Smooth muscle cell (in vitro differentiated cells): ENCODE measurements at regions not wholly inside any gene's neighbourhood (a gene's known extent, or its start where the extent isn't known, plus 50 kb on each side); places are given as distances from the start of the nearest gene placed in this dataset.
"Not testable (repeated sequence)": the region's sequence is repeated elsewhere in the genome, so short reads cannot be mapped to it uniquely, and the experiment has no call there.

Source experiments
- DNase-seq: peaks from one replicate; lab custom pipeline; 2025; ENCODE audit not compliant: unreplicated experiment; lab: John Stamatoyannopoulos, UW
- H2AFZ ChIP-seq: fragments of 200-600 bp; sonication (generic); 2 replicates; pipeline ENCODE4 v1.6.0; 2016; ENCODE audit warnings: antibody characterized with exemption, low read depth, mild to moderate bottlenecking
- H3F3A ChIP-seq: fragments of 200-600 bp; sonication (generic); 2 replicates; pipeline ENCODE4 v1.6.0; 2017; ENCODE audit warnings: antibody characterized with exemption, low read depth
- H3K27ac ChIP-seq: fragments of 200-600 bp; sonication (generic); 2 replicates; pipeline ENCODE4 v1.5.1; 2016; ENCODE audit warnings: low read depth, mild to moderate bottlenecking
- H3K27me3 ChIP-seq: fragments of 200-600 bp; sonication (generic); 2 replicates; pipeline ENCODE4 v1.6.1; 2016; ENCODE audit warnings: low read depth, mild to moderate bottlenecking
- H3K36me3 ChIP-seq: fragments of 200-600 bp; sonication (generic); 2 replicates; pipeline ENCODE4 v1.5.1; 2016; ENCODE audit warnings: low read depth
- H3K4me1 ChIP-seq: fragments of 200-600 bp; sonication (generic); 2 replicates; pipeline ENCODE4 v1.5.1; 2016; ENCODE audit warnings: low read depth
- H3K4me2 ChIP-seq: fragments of 200-600 bp; sonication (generic); 2 replicates; pipeline ENCODE4 v1.6.0; 2016; ENCODE audit warnings: mild to moderate bottlenecking
- H3K4me3 ChIP-seq: fragments of 200-600 bp; sonication (generic); 2 replicates; pipeline ENCODE4 v1.5.1; 2016; ENCODE audit warnings: mild to moderate bottlenecking
- H3K79me2 ChIP-seq: fragments of 200-600 bp; sonication (generic); 2 replicates; pipeline ENCODE4 v1.6.0; 2016; ENCODE audit warnings: low read depth, mild to moderate bottlenecking
- H3K9ac ChIP-seq: fragments of 200-600 bp; sonication (generic); 2 replicates; pipeline ENCODE4 v1.6.0; 2016; ENCODE audit warnings: low read depth
- H3K9me3 ChIP-seq: fragments of 200-600 bp; sonication (generic); replicated peaks from 2 replicates; pipeline ENCODE4 v1.5.1; 2016; ENCODE audit warnings: low read depth
- H4K20me1 ChIP-seq: fragments of 200-600 bp; sonication (generic); 2 replicates; pipeline ENCODE4 v1.6.0; 2016; ENCODE audit warnings: low read depth
- CTCF ChIP-seq: fragments of 200-600 bp; sonication (generic); IDR thresholded peaks from 2 replicates; pipeline ENCODE4 v1.5.1; 2017; ENCODE audit warnings: borderline replicate concordance, mild to moderate bottlenecking, antibody characterized with exemption; ENCODE audit not compliant: insufficient read depth, poor library complexity, severe bottlenecking
- WGBS: methylation state at CpG from one replicate; pipeline ENCODE4 v1.1.7; 2016; ENCODE audit warnings: low lambda C conversion rate; 5-methylcytosine and 5-hydroxymethylcytosine counted together

- no peak overlapping the region for H3K4me2 ChIP-seq
- H2AFZ ChIP-seq: no peak overlapping the region
- H3K9ac ChIP-seq: no peak overlapping the region
- H3K9me3 ChIP-seq: peaks cover 6% of the 10 kb centered on the region
- no peak for DNase-seq
- 90% methylated on average over 14 of the region's 14 CpGs for WGBS
- no peaks in the 10 kb centered on the region for H3K36me3 ChIP-seq
- no peak overlapping the region for H3K27ac ChIP-seq
- no peak for TF ChIP-seq CTCF
- no peaks in the 10 kb centered on the region for H4K20me1 ChIP-seq
- H3K4me3 ChIP-seq: no peak overlapping the region
- no peaks in the 10 kb centered on the region for H3K79me2 ChIP-seq
- H3K27me3 ChIP-seq: no peaks in the 10 kb centered on the region
- no peaks in the 10 kb centered on the region for H3K4me1 ChIP-seq
- H3F3A ChIP-seq: no peaks in the 10 kb centered on the region
These were observed 771.4 kb upstream of the DEFB115 start for GRCh38 chr20:30486103-30486478.

- H3K27ac ChIP-seq, H3K4me3 ChIP-seq, H3K27me3 ChIP-seq, H2AFZ ChIP-seq, H3K36me3 ChIP-seq, DNase-seq, H3K4me1 ChIP-seq, H4K20me1 ChIP-seq, H3F3A ChIP-seq, H3K9me3 ChIP-seq, H3K9ac ChIP-seq, H3K4me2 ChIP-seq, H3K79me2 ChIP-seq: not testable (repeated sequence)
- WGBS: 94% methylated on average over 18 of the region's 18 CpGs
These were observed 770.0 kb upstream of the DEFB115 start for GRCh38 chr20:30487461-30487860.

- no peaks in the 10 kb centered on the region for H3F3A ChIP-seq
- no peaks in the 10 kb centered on the region for H3K36me3 ChIP-seq
- H3K4me2 ChIP-seq: no peak overlapping the region
- no peak for DNase-seq
- H3K27ac ChIP-seq: no peak overlapping the region
- WGBS: 95% methylated on average over 77 of the region's 97 CpGs
- H3K9ac ChIP-seq: no peak overlapping the region
- no peaks in the 10 kb centered on the region for H3K9me3 ChIP-seq
- H2AFZ ChIP-seq: no peak overlapping the region
- H4K20me1 ChIP-seq: no peaks in the 10 kb centered on the region
- TF ChIP-seq CTCF: no peak
- no peaks in the 10 kb centered on the region for H3K27me3 ChIP-seq
- no peak overlapping the region for H3K4me3 ChIP-seq
- no peaks in the 10 kb centered on the region for H3K4me1 ChIP-seq
- no peaks in the 10 kb centered on the region for H3K79me2 ChIP-seq
These were observed 769.2 kb upstream of the DEFB115 start for GRCh38 chr20:30487947-30488926.

GRCh38 chr20:30488941-30489613 lies 768.4 kb upstream of the DEFB115 start:
- Histone ChIP-seq H4K20me1 (no peaks in the 10 kb centered on the region), H3K27ac (no peak overlapping the region), H3K4me2 (no peak overlapping the region), H2AFZ (no peak overlapping the region), H3K79me2 (no peaks in the 10 kb centered on the region), H3K4me3 (no peak overlapping the region), H3K9me3 (no peaks in the 10 kb centered on the region), H3F3A (no peaks in the 10 kb centered on the region), H3K27me3 (no peaks in the 10 kb centered on the region), H3K36me3 (no peaks in the 10 kb centered on the region), H3K9ac (no peak overlapping the region), H3K4me1 (no peaks in the 10 kb centered on the region)
- no peak for TF ChIP-seq CTCF
- DNase-seq: no peak
- WGBS: 97% methylated on average over 54 of the region's 56 CpGs
